Fibroblast of mammary gland (primary cell): ENCODE measurements at regions not wholly inside any gene's neighbourhood (a gene's known extent, or its start where the extent isn't known, plus 50 kb on each side); places are given as distances from the start of the nearest gene placed in this dataset.

ENCODE experiments used
- DNase-seq: peaks from one replicate; pipeline ENCODE4 v3.0.0-alpha.2; 2010; ENCODE audit warnings: low read depth
- H3K4me3 ChIP-seq: 2 replicates; pipeline ENCODE4 v1.5.1; 2011; ENCODE audit warnings: low read depth, mild to moderate bottlenecking, low read length, moderate library complexity; ENCODE audit not compliant: control insufficient read depth
- CTCF ChIP-seq: conservative IDR thresholded peaks from 2 replicates; pipeline ENCODE4 v1.5.1; 2011; ENCODE audit warnings: low read depth, low read length, inconsistent platforms; ENCODE audit not compliant: control insufficient read depth, insufficient read depth

GRCh38 chr16:86404678-86405077, 105.6 kb upstream of the FOXF1 start:
- no peak for TF ChIP-seq CTCF
- no peak for DNase-seq
- no peak overlapping the region for H3K4me3 ChIP-seq

GRCh38 chr16:86405319-86405718, 105.0 kb upstream of the FOXF1 start:
- no peak for TF ChIP-seq CTCF
- DNase-seq, result no peak
- H3K4me3 ChIP-seq, result no peak overlapping the region

GRCh38 chr16:86406056-86406455, 104.3 kb upstream of the FOXF1 start:
- no peak for TF ChIP-seq CTCF
- DNase-seq, result no peak
- no peak overlapping the region for H3K4me3 ChIP-seq

- H3K4me3 ChIP-seq, result no peak overlapping the region
- no peak for DNase-seq
- no peak for TF ChIP-seq CTCF
These were observed 101.6 kb upstream of the FOXF1 start for GRCh38 chr16:86408685-86409084.

GRCh38 chr16:86410081-86410480, 100.2 kb upstream of the FOXF1 start:
- H3K4me3 ChIP-seq, result no peak overlapping the region
- DNase-seq, result no peak
- no peak for TF ChIP-seq CTCF

GRCh38 chr16:86410529-86410928, 99.8 kb upstream of the FOXF1 start:
- DNase-seq, result no peak
- TF ChIP-seq CTCF, result no peak
- no peak overlapping the region for H3K4me3 ChIP-seq

GRCh38 chr16:86411897-86412296, 98.4 kb upstream of the FOXF1 start:
- DNase-seq, result no peak
- H3K4me3 ChIP-seq, result no peak overlapping the region
- no peak for TF ChIP-seq CTCF
